AG04449 (cell line): ENCODE measurements at regions not wholly inside any gene's neighbourhood (a gene's known extent, or its start where the extent isn't known, plus 50 kb on each side); places are given as distances from the start of the nearest gene placed in this dataset.
"Not testable (repeated sequence)": the region's sequence is repeated elsewhere in the genome, so short reads cannot be mapped to it uniquely, and the experiment has no call there.

Experiments used
- CTCF ChIA-PET: fragments of 350-600 bp; formaldehyde crosslinking; extraction: SDS; loops from one replicate; lab custom pipeline; 2021; ENCODE audit warnings: antibody characterized with exemption; lab: Yijun Ruan, JAX
- POLR2A ChIA-PET: fragments of 400-600, 350-600 bp; formaldehyde crosslinking; extraction: SDS; loops from one replicate; lab custom pipeline; 2020; ENCODE audit warnings: antibody characterized with exemption, inconsistent platforms; lab: Yijun Ruan, JAX
- DNase-seq: peaks from one replicate; pipeline ENCODE4 v3.0.0-alpha.2; 2010; ENCODE audit warnings: low read depth, low spot score
- H3K4me3 ChIP-seq: 2 replicates; pipeline ENCODE4 v1.5.1; 2011; ENCODE audit warnings: low read depth, mild to moderate bottlenecking, control low read depth, low read length
- CTCF ChIP-seq: IDR thresholded peaks from one replicate; pipeline ENCODE4 v1.5.1; 2011; ENCODE audit warnings: mild to moderate bottlenecking, moderate library complexity, low read length, control low read depth, inconsistent platforms; ENCODE audit not compliant: insufficient read depth; ENCODE audit errors: missing control alignments

GRCh38 chr2:160752475-160753330, 259.1 kb upstream of the RBMS1 start:
- TF ChIP-seq CTCF: no peak
- CTCF ChIA-PET: no interaction called here
- H3K4me3 ChIP-seq: no peak overlapping the region
- POLR2A ChIA-PET: interaction anchor here (0.7 kb wide), 1 partner anchor 322 kb away, joined by 3 read pairs; no protein-coding TSS in a partner anchor
- no peak for DNase-seq

- H3K4me3 ChIP-seq: no peak overlapping the region
- no peak for DNase-seq
- ChIA-PET CTCF (no interaction called here), POLR2A (interaction anchor here (0.7 kb wide), 1 partner anchor 321 kb away, joined by 3 read pairs; no protein-coding TSS in a partner anchor)
- TF ChIP-seq CTCF: no peak
These were observed 259.7 kb upstream of the RBMS1 start for GRCh38 chr2:160753331-160753654.

GRCh38 chr2:160753960-160754359, 260.4 kb upstream of the RBMS1 start:
- DNase-seq: no peak
- POLR2A ChIA-PET: no interaction called here
- CTCF ChIA-PET: no interaction called here
- H3K4me3 ChIP-seq: no peak overlapping the region
- no peak for TF ChIP-seq CTCF

GRCh38 chr2:160756481-160756880, 262.9 kb upstream of the RBMS1 start:
- no peak overlapping the region for H3K4me3 ChIP-seq
- DNase-seq: no peak
- ChIA-PET CTCF (no interaction called here), POLR2A (no interaction called here)
- TF ChIP-seq CTCF: no peak

GRCh38 chr2:160762493-160763128, 269.0 kb upstream of the RBMS1 start:
- CTCF ChIA-PET, DNase-seq, H3K4me3 ChIP-seq, POLR2A ChIA-PET: not testable (repeated sequence)

GRCh38 chr2:160783474-160783873, 289.9 kb upstream of the RBMS1 start:
- POLR2A ChIA-PET: no interaction called here
- CTCF ChIA-PET: no interaction called here
- no peak for TF ChIP-seq CTCF
- H3K4me3 ChIP-seq: no peak overlapping the region
- DNase-seq: no peak
